HCT116 (cell line): ENCODE measurements at regions not wholly inside any gene's neighbourhood (a gene's known extent, or its start where the extent isn't known, plus 50 kb on each side); places are given as distances from the start of the nearest gene placed in this dataset.

Experiments used
- ATAC-seq: fragments of 200-7000 bp; cut with Tn5 transposase; 2 replicates; pipeline ENCODE4 v1.9.1; 2020; ENCODE audit warnings: mild to moderate bottlenecking, moderate library complexity
- BruUV-seq: library from RNA; stranded (reverse); fragments of 400-500 nt; replicated peaks from 2 replicates; lab custom pipeline; 2021; lab: Mats Ljungman, UMichigan
- CTCF ChIA-PET: fragments of 300-600 bp; sonication (Branson Sonifier 250); formaldehyde crosslinking; loops from one replicate; lab custom pipeline; 2021; ENCODE audit warnings: antibody characterized with exemption; lab: Charles Lee
- POLR2A ChIA-PET: fragments of 300-600, 350-600 bp; sonication (Branson Sonifier 250); formaldehyde crosslinking; loops from one replicate; lab custom pipeline; 2021; ENCODE audit warnings: antibody characterized with exemption; lab: Charles Lee
- RAD21 ChIA-PET, 2 experiments: fragments of 300-600 bp; sonication (Branson Sonifier 250); formaldehyde crosslinking; loops; one replicate each; lab custom pipeline; 2023; ENCODE audit warnings: low total read pairs in 2 of 2; ENCODE audit not compliant: uncharacterized antibody in 2 of 2, unreplicated experiment in 2 of 2, low non-redundant PET in 1 of 2; lab: Charles Lee
- DNase-seq: peaks from one replicate; pipeline ENCODE4 v3.0.0-alpha.2; 2010; ENCODE audit warnings: low read depth, low spot score
- H2AFZ ChIP-seq: fragments of 200-600 bp; shearing (Covaris generic), sonication (generic); 2 replicates; pipeline ENCODE4 v1.6.1; 2017; ENCODE audit warnings: low read depth, mixed run types, mixed read lengths, antibody characterized with exemption, low read length; ENCODE audit not compliant: poor library complexity, severe bottlenecking
- H3K27ac ChIP-seq: 2 replicates; pipeline ENCODE4 v1.5.1; 2012; ENCODE audit warnings: low read depth, low read length
- H3K27me3 ChIP-seq: fragments of 200-600 bp; sonication (generic); 2 replicates; pipeline ENCODE4 v1.6.1; 2016; ENCODE audit warnings: mixed run types, low read length, mixed read lengths; ENCODE audit not compliant: insufficient read depth
- H3K36me3 ChIP-seq, 2 experiments: fragments of 200-500 bp in 1 of 2; fragments of 200-600 bp in 1 of 2; sonication (Bioruptor generic) in 1 of 2; sonication (generic) in 1 of 2; 2 replicates each; pipeline versions ENCODE4 v1.5.1 to v1.6.1; 2014 to 2016; ENCODE audit warnings: low read length in 2 of 2, inconsistent platforms in 1 of 2, mixed read lengths in 1 of 2, mixed run types in 1 of 2; ENCODE audit not compliant: insufficient read depth in 2 of 2, control insufficient read depth in 1 of 2
- H3K4me1 ChIP-seq, 2 experiments: fragments of 200-600 bp in 1 of 2; sonication (generic) in 1 of 2; 2 replicates each; pipeline versions ENCODE4 v1.5.1 to v1.6.1; 2012 to 2017; ENCODE audit warnings: low read length in 2 of 2, inconsistent platforms in 1 of 2, mild to moderate bottlenecking in 1 of 2, mixed read lengths in 1 of 2, mixed run types in 1 of 2, moderate library complexity in 1 of 2; ENCODE audit not compliant: insufficient read depth in 2 of 2, control insufficient read depth in 1 of 2
- H3K4me2 ChIP-seq: fragments of 200-600 bp; sonication (generic); 2 replicates; pipeline ENCODE4 v1.6.1; 2017; ENCODE audit warnings: mixed run types, low read length, mixed read lengths
- H3K4me3 ChIP-seq, 2 experiments: fragments of 200-600 bp in 1 of 2; sonication (generic) in 1 of 2; replicated peaks in 1 of 2; 2 replicates each; pipeline ENCODE4 v1.5.1; 2011 to 2016; ENCODE audit warnings: low read length in 2 of 2, control low read depth in 1 of 2, low read depth in 1 of 2, mild to moderate bottlenecking in 1 of 2, mixed read lengths in 1 of 2, mixed run types in 1 of 2
- H3K79me2 ChIP-seq: fragments of 200-600 bp; sonication (generic); 2 replicates; pipeline ENCODE4 v1.6.1; 2017; ENCODE audit warnings: mild to moderate bottlenecking, mixed run types, low read length, moderate library complexity, mixed read lengths; ENCODE audit not compliant: insufficient read depth
- H3K9ac ChIP-seq: fragments of 200-600 bp; sonication (generic); 2 replicates; pipeline ENCODE4 v1.6.1; 2016; ENCODE audit warnings: low read length, mixed read lengths
- H3K9me2 ChIP-seq: fragments of 200-600 bp; sonication (generic), shearing (Covaris generic); 2 replicates; pipeline ENCODE4 v1.6.1; 2017; ENCODE audit warnings: mixed run types, mild to moderate bottlenecking, moderate library complexity; ENCODE audit not compliant: insufficient read depth
- H3K9me3 ChIP-seq, 2 experiments: fragments of 200-500 bp in 1 of 2; fragments of 200-600 bp in 1 of 2; sonication (Bioruptor generic) in 1 of 2; sonication (generic) in 1 of 2; 2 replicates each; pipeline ENCODE4 v1.6.1; 2014 to 2017; ENCODE audit warnings: low read length in 2 of 2, mixed read lengths in 2 of 2, inconsistent platforms in 1 of 2, low read depth in 1 of 2, mild to moderate bottlenecking in 1 of 2, mixed run types in 1 of 2, moderate library complexity in 1 of 2; ENCODE audit not compliant: control insufficient read depth in 1 of 2, insufficient read depth in 1 of 2
- H4K20me1 ChIP-seq: fragments of 200-600 bp; sonication (generic), shearing (Covaris generic); 2 replicates; pipeline ENCODE4 v1.6.1; 2017; ENCODE audit warnings: mixed run types, mild to moderate bottlenecking, moderate library complexity; ENCODE audit not compliant: insufficient read depth
- CBX3 ChIP-seq: IDR thresholded peaks from 2 replicates; pipeline ENCODE4 v1.6.1; 2012; ENCODE audit warnings: low read depth
- CTCF ChIP-seq, 3 experiments: fragments of 200-600 bp in 1 of 3; sonication (generic) in 1 of 3; IDR thresholded peaks in 2 of 3; conservative IDR thresholded peaks in 1 of 3; 2 replicates each; pipeline ENCODE4 v1.5.1; 2012 to 2017; ENCODE audit warnings: low read depth in 2 of 3, low read length in 2 of 3, antibody characterized with exemption in 1 of 3, borderline replicate concordance in 1 of 3, control low read depth in 1 of 3, mild to moderate bottlenecking in 1 of 3, mixed read lengths in 1 of 3, mixed run types in 1 of 3, moderate library complexity in 1 of 3; ENCODE audit not compliant: insufficient read depth in 1 of 3
- EGR1 ChIP-seq: IDR thresholded peaks from 2 replicates; pipeline ENCODE4 v1.6.1; 2012; ENCODE audit warnings: low read depth
- EZH2 ChIP-seq: fragments of 200-600 bp; sonication (generic); IDR thresholded peaks from 2 replicates; pipeline ENCODE4 v1.6.1; 2017; ENCODE audit warnings: antibody characterized with exemption, mixed run types
- EZH2phosphoT487 ChIP-seq: fragments of 200-600 bp; IDR thresholded peaks from 2 replicates; pipeline ENCODE4 v1.6.1; 2018; ENCODE audit warnings: antibody characterized with exemption, borderline replicate concordance
- FOSL1 ChIP-seq: IDR thresholded peaks from 2 replicates; pipeline ENCODE4 v1.6.1; 2012; ENCODE audit warnings: low read depth
- JUND ChIP-seq: IDR thresholded peaks from 2 replicates; pipeline ENCODE4 v1.6.1; 2012
- SP1 ChIP-seq: IDR thresholded peaks from 2 replicates; pipeline ENCODE4 v1.6.1; 2012; ENCODE audit warnings: low read depth
- SRF ChIP-seq: IDR thresholded peaks from 2 replicates; pipeline ENCODE4 v1.6.1; 2012; ENCODE audit warnings: low read depth
- YY1 ChIP-seq: IDR thresholded peaks from 2 replicates; pipeline ENCODE4 v1.6.1; 2011; ENCODE audit warnings: low read length, low read depth, moderate library complexity, mild to moderate bottlenecking; ENCODE audit not compliant: insufficient replicate concordance; ENCODE audit errors: extremely low read depth
- ZBTB33 ChIP-seq: IDR thresholded peaks from 2 replicates; pipeline ENCODE4 v1.6.1; 2011; ENCODE audit warnings: mild to moderate bottlenecking, low read length, moderate library complexity; ENCODE audit not compliant: insufficient replicate concordance; ENCODE audit errors: extremely low read depth
- ZFX ChIP-seq: fragments of 450-650 bp; IDR thresholded peaks from 2 replicates; pipeline ENCODE4 v1.6.1; 2017
- ZNF274 ChIP-seq: fragments of 200-500 bp; sonication (Bioruptor generic); IDR thresholded peaks from 2 replicates; pipeline ENCODE4 v1.6.1; 2014; ENCODE audit warnings: mild to moderate bottlenecking, low read depth, low read length, inconsistent platforms
- intact Hi-C: fragments of 100-400 bp; cut with micrococcal nuclease; formaldehyde crosslinking; loops from 2 replicates; pipeline ENCODE4 v1.10.0; 2022
- TF ChIP-seq, protein P1 (sequence below): IDR thresholded peaks from 2 replicates; pipeline ENCODE4 v1.6.1; 2012

- RAD21 ChIA-PET, result no interaction called here
- peaks cover 0 to 3% of the 10 kb centered on the region in 2 experiments; a peak in 1 of 4 replicates for H3K9me3 ChIP-seq
- H2AFZ ChIP-seq, result no peak overlapping the region
- H3K27ac ChIP-seq, result no peak overlapping the region
- H3K9ac ChIP-seq, result no peak overlapping the region
- H3K79me2 ChIP-seq, result no peaks in the 10 kb centered on the region
- no peaks in the 10 kb centered on the region for H3K4me1 ChIP-seq
- BruUV-seq, result no TSS peak
- ATAC-seq (no peak), DNase-seq (no peak)
- no peaks in the 10 kb centered on the region for H3K9me2 ChIP-seq
- no peaks in the 10 kb centered on the region for H4K20me1 ChIP-seq
- TF ChIP-seq ZFX (no peak), SP1 (no peak), CBX3 (no peak), JUND (no peak), EZH2phosphoT487 (no peak), EZH2 (no peak), ZNF274 (no peak), FOSL1 (no peak), SRF (no peak), YY1 (no peak)
- TF ChIP-seq, protein P1, sequence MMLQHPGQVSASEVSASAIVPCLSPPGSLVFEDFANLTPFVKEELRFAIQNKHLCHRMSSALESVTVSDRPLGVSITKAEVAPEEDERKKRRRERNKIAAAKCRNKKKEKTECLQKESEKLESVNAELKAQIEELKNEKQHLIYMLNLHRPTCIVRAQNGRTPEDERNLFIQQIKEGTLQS, result no peak
- POLR2A ChIA-PET, result no interaction called here
- no peak overlapping the region for H3K4me3 ChIP-seq
- intact Hi-C loops, result no loop called here
- no peak overlapping the region for H3K4me2 ChIP-seq
- H3K36me3 ChIP-seq, result no peaks in the 10 kb centered on the region
- CTCF ChIA-PET, result no interaction called here
- no peaks in the 10 kb centered on the region for H3K27me3 ChIP-seq
Observed at GRCh38 chr3:26522919-26523318, 99.7 kb upstream of the LRRC3B start.

GRCh38 chr3:26525013-26525412, 97.6 kb upstream of the LRRC3B start:
- Histone ChIP-seq H3K36me3 (no peaks in the 10 kb centered on the region), H3K4me3 (no peak overlapping the region), H3K27me3 (no peaks in the 10 kb centered on the region), H3K9me2 (no peaks in the 10 kb centered on the region), H3K27ac (no peak overlapping the region), H4K20me1 (no peaks in the 10 kb centered on the region), H3K4me1 (no peaks in the 10 kb centered on the region), H3K9me3 (peaks cover 0 to 3% of the 10 kb centered on the region in 2 experiments; a peak in 1 of 4 replicates), H3K4me2 (no peak overlapping the region), H2AFZ (no peak overlapping the region), H3K9ac (no peak overlapping the region), H3K79me2 (no peaks in the 10 kb centered on the region)
- ATAC-seq (no peak), DNase-seq (no peak)
- BruUV-seq, result no TSS peak
- RAD21 ChIA-PET, result no interaction called here
- POLR2A ChIA-PET, result no interaction called here
- intact Hi-C loops, result no loop called here
- CTCF ChIA-PET, result no interaction called here
- TF ChIP-seq FOSL1, result no peak
- TF ChIP-seq, protein P1, result no peak
- TF ChIP-seq CTCF (IDR thresholded peaks at IDR 0.05 in 2 of 3, conservative IDR thresholded peaks at IDR 0.05 in 1 of 3; ENCODE audit: borderline replicate concordance in 1 of 3, insufficient read depth in 1 of 3, low read depth in 2 of 3, low read length in 2 of 3), result no peak
- no peak for TF ChIP-seq ZBTB33
- no peak for TF ChIP-seq EGR1
- no peak for TF ChIP-seq ZFX
- TF ChIP-seq CBX3, result no peak
